ENCODE measurements at regions not wholly inside any gene's neighbourhood (a gene's known extent, or its start where the extent isn't known, plus 50 kb on each side); places are given as distances from the start of the nearest gene placed in this dataset.

- no peak for DNase-seq (ENCODE audit: low spot score)
- H3K9me2 ChIP-seq (ENCODE audit: insufficient read depth, low read length), result no peaks in the 10 kb centered on the region
- H3K36me3 ChIP-seq (ENCODE audit: insufficient read depth, low read length), result no peaks in the 10 kb centered on the region
- CTCF ChIA-PET (ENCODE audit: unreplicated experiment), result no interaction called here
- POLR2A ChIA-PET, result no interaction called here
- no peak overlapping the region for H3K4me3 ChIP-seq (ENCODE audit: low read depth, low read length, poor library complexity, severe bottlenecking)
- no peak for TF ChIP-seq EZH2phosphoT487 (IDR thresholded peaks at IDR 0.05; ENCODE audit: borderline replicate concordance, low read depth, low read length)
- TF ChIP-seq, protein P1, sequence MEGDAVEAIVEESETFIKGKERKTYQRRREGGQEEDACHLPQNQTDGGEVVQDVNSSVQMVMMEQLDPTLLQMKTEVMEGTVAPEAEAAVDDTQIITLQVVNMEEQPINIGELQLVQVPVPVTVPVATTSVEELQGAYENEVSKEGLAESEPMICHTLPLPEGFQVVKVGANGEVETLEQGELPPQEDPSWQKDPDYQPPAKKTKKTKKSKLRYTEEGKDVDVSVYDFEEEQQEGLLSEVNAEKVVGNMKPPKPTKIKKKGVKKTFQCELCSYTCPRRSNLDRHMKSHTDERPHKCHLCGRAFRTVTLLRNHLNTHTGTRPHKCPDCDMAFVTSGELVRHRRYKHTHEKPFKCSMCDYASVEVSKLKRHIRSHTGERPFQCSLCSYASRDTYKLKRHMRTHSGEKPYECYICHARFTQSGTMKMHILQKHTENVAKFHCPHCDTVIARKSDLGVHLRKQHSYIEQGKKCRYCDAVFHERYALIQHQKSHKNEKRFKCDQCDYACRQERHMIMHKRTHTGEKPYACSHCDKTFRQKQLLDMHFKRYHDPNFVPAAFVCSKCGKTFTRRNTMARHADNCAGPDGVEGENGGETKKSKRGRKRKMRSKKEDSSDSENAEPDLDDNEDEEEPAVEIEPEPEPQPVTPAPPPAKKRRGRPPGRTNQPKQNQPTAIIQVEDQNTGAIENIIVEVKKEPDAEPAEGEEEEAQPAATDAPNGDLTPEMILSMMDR (conservative IDR thresholded peaks at IDR 0.05; ENCODE audit: low read length), result no peak
- no peaks in the 10 kb centered on the region for H3K79me2 ChIP-seq (ENCODE audit: insufficient read depth, low read depth, low read length)
- BruUV-seq (replicated peaks), result no TSS peak
- H4K20me1 ChIP-seq (ENCODE audit: insufficient read depth, low read length), result no peaks in the 10 kb centered on the region
- H3K4me2 ChIP-seq (ENCODE audit: low read length), result no peak overlapping the region
- H3K9me3 ChIP-seq (ENCODE audit: low read length), result no peaks in the 10 kb centered on the region
- no peak overlapping the region for H3K27ac ChIP-seq (ENCODE audit: low read depth, low read length, poor library complexity, severe bottlenecking)
- H2AFZ ChIP-seq (ENCODE audit: low read length), result no peak overlapping the region
- intact Hi-C loops (cut with micrococcal nuclease; ENCODE audit: unreplicated experiment), result no loop called here
- no peaks in the 10 kb centered on the region for H3K4me1 ChIP-seq (ENCODE audit: insufficient read depth, low read length, poor library complexity, severe bottlenecking)
Measured at GRCh38 chr13:111470933-111471332, 150.5 kb downstream of the TEX29 start.

GRCh38 chr13:111472083-111472482 lies 151.6 kb downstream of the TEX29 start:
- TF ChIP-seq, protein P1 (conservative IDR thresholded peaks at IDR 0.05; ENCODE audit: low read length), result no peak
- no peak for TF ChIP-seq EZH2phosphoT487 (IDR thresholded peaks at IDR 0.05; ENCODE audit: borderline replicate concordance, low read depth, low read length)
- intact Hi-C loops (cut with micrococcal nuclease; ENCODE audit: unreplicated experiment), result no loop called here
- no peaks in the 10 kb centered on the region for H3K9me2 ChIP-seq (ENCODE audit: insufficient read depth, low read length)
- no TSS peak for BruUV-seq (replicated peaks)
- no peak overlapping the region for H3K4me2 ChIP-seq (ENCODE audit: low read length)
- no peak overlapping the region for H3K4me3 ChIP-seq (ENCODE audit: low read depth, low read length, poor library complexity, severe bottlenecking)
- H2AFZ ChIP-seq (ENCODE audit: low read length), result no peak overlapping the region
- no peaks in the 10 kb centered on the region for H4K20me1 ChIP-seq (ENCODE audit: insufficient read depth, low read length)
- no peaks in the 10 kb centered on the region for H3K9me3 ChIP-seq (ENCODE audit: low read length)
- no peak overlapping the region for H3K27ac ChIP-seq (ENCODE audit: low read depth, low read length, poor library complexity, severe bottlenecking)
- no peak for DNase-seq (ENCODE audit: low spot score)
- H3K79me2 ChIP-seq (ENCODE audit: insufficient read depth, low read depth, low read length), result no peaks in the 10 kb centered on the region
- H3K4me1 ChIP-seq (ENCODE audit: insufficient read depth, low read length, poor library complexity, severe bottlenecking), result no peaks in the 10 kb centered on the region
- POLR2A ChIA-PET, result no interaction called here
- H3K36me3 ChIP-seq (ENCODE audit: insufficient read depth, low read length), result no peaks in the 10 kb centered on the region
- CTCF ChIA-PET (ENCODE audit: unreplicated experiment), result no interaction called here

DNA sequence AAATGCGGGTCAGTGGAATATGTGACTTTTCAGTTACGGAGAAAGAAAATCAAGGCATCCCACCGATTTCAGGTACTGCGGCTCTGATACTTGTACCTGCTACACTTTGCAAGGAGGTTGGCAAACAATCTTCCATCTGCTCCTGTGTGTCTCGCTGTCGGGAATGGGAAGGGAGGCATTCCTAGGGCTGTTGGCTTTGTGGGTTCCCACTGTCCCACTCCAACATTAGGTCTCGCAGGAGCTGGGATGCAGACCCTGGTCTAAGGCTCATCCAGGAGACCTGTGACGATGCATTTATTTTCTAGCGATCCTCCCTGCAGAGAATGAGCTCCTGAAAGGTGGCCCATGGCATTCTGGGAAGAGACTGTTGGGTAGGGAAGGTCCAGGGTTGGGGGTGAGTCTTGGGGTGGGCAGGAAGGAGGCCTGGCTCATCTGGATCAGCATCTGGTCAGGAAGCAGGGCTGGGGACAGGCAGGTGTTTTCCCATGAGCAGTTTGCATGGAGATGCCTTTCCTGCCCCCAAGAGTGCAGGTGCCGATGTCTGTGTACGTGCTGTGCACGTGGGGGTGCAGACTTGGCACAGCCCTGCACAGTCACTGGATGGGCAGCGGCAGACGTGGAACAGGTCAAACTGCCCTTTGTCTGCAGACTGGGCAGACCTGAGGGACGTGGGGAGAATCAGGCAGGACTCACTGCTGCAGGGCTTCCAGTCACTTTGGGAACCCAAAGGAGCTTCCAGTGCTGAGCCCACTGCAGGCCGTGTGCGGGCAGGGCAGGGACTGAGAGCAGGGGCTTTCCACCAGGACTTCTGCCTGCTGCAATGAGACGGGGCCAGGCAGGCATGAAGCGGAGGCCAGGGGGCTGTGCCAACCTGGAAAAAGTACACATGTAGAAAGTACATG lies 152.4 kb downstream of the TEX29 start:
- ChIA-PET CTCF (ENCODE audit: unreplicated experiment) (no interaction called here), POLR2A (no interaction called here)
- no peaks in the 10 kb centered on the region for H3K36me3 ChIP-seq (ENCODE audit: insufficient read depth, low read length)
- no peak for DNase-seq (ENCODE audit: low spot score)
- H4K20me1 ChIP-seq (ENCODE audit: insufficient read depth, low read length), result no peaks in the 10 kb centered on the region
- intact Hi-C loops (cut with micrococcal nuclease; ENCODE audit: unreplicated experiment), result no loop called here
- TF ChIP-seq EZH2phosphoT487 (IDR thresholded peaks at IDR 0.05; ENCODE audit: borderline replicate concordance, low read depth, low read length), result no peak
- TF ChIP-seq, protein P1 (conservative IDR thresholded peaks at IDR 0.05; ENCODE audit: low read length), result no peak
- H3K4me1 ChIP-seq (ENCODE audit: insufficient read depth, low read length, poor library complexity, severe bottlenecking), result no peaks in the 10 kb centered on the region
- H3K4me2 ChIP-seq (ENCODE audit: low read length), result no peak overlapping the region
- no peaks in the 10 kb centered on the region for H3K79me2 ChIP-seq (ENCODE audit: insufficient read depth, low read depth, low read length)
- H3K9me3 ChIP-seq (ENCODE audit: low read length), result no peaks in the 10 kb centered on the region
- BruUV-seq (replicated peaks), result no TSS peak
- H3K9me2 ChIP-seq (ENCODE audit: insufficient read depth, low read length), result no peaks in the 10 kb centered on the region
- H3K4me3 ChIP-seq (ENCODE audit: low read depth, low read length, poor library complexity, severe bottlenecking), result no peak overlapping the region
- no peak overlapping the region for H2AFZ ChIP-seq (ENCODE audit: low read length)
- H3K27ac ChIP-seq (ENCODE audit: low read depth, low read length, poor library complexity, severe bottlenecking), result no peak overlapping the region
